ENCODE measurements at regions not wholly inside any gene's neighbourhood (a gene's known extent, or its start where the extent isn't known, plus 50 kb on each side); places are given as distances from the start of the nearest gene placed in this dataset.

DNA sequence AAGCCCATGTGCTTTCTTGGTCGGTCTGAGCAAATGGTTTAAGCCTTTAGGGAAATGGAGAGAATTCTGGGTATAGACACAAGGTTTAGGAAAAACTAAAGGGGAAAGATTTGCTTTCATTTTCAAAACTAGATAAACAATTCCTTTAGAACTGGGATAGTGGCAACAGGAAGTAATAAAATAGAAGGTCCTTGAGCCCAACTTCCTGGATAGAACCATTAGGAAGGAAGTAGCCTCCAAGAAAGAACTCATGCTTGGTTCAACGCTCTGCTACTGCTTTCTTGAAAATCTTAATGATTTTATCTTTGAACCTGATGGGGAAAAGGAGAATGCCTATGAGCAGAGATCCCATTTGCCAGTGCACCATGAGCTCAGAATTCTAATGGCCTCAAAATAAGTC is 147.0 kb upstream of the THRB start (continued):
- TF ChIP-seq, protein P1, sequence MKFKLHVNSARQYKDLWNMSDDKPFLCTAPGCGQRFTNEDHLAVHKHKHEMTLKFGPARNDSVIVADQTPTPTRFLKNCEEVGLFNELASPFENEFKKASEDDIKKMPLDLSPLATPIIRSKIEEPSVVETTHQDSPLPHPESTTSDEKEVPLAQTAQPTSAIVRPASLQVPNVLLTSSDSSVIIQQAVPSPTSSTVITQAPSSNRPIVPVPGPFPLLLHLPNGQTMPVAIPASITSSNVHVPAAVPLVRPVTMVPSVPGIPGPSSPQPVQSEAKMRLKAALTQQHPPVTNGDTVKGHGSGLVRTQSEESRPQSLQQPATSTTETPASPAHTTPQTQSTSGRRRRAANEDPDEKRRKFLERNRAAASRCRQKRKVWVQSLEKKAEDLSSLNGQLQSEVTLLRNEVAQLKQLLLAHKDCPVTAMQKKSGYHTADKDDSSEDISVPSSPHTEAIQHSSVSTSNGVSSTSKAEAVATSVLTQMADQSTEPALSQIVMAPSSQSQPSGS (CRISPR knock-in tag; IDR thresholded peaks at IDR 0.05), result no peak
- TF ChIP-seq GABPB2 (CRISPR knock-in tag; conservative IDR thresholded peaks at IDR 0.05) (no peak), ELF1 (tag; IDR thresholded peaks at IDR 0.05) (peak; percentile 53), GABPA (tag; conservative IDR thresholded peaks at IDR 0.05; ENCODE audit: low read depth) (peak; percentile 60), BACH1 (tag; IDR thresholded peaks at IDR 0.05) (peak; percentile 42; the same call in 1 of the 2 replicates)
- TF ChIP-seq, protein P2, sequence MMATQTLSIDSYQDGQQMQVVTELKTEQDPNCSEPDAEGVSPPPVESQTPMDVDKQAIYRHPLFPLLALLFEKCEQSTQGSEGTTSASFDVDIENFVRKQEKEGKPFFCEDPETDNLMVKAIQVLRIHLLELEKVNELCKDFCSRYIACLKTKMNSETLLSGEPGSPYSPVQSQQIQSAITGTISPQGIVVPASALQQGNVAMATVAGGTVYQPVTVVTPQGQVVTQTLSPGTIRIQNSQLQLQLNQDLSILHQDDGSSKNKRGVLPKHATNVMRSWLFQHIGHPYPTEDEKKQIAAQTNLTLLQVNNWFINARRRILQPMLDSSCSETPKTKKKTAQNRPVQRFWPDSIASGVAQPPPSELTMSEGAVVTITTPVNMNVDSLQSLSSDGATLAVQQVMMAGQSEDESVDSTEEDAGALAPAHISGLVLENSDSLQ (IDR thresholded peaks at IDR 0.05), result no peak

DNA sequence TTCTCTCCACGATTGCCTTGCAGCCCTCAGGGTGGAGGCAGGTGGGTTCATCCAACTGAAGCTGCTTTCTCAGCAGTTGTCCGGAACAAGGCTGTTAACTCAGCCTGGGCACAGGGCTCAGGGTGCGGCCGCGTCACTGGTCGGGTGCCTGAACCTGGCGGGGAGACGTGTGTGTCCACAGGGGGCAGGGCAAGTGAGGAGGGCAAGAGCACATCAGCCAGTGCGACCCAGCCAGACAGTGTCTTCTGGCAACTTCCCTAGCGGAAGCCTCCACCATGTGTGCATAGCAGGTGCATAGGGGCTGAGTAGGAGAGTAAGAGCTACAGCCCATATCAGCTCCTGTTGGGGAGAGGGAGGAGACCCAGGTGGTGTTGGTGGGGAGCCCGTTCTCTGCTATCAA is 150.4 kb upstream of the THRB start:
- ChIA-PET CTCF (ENCODE audit: low intra/inter-chr PET ratio) (no interaction called here), POLR2A (interaction anchor here (1.4 kb wide), 1 partner anchor 9 kb away, joined by 6 read pairs; no protein-coding TSS in a partner anchor)
- Histone ChIP-seq H3K79me2 (ENCODE audit: control insufficient read depth, insufficient read depth, low read length) (no peaks in the 10 kb centered on the region), H3K9me1 (ENCODE audit: control insufficient read depth, insufficient read depth, low read length) (no peaks in the 10 kb centered on the region), H3K4me1 (replicated peaks in 1 of 2; ENCODE audit: control insufficient read depth in 2 of 2, insufficient read depth in 2 of 2, low read length in 2 of 2) (peaks cover 0 to 4% of the 10 kb centered on the region in 2 experiments; a peak in 1 of 5 replicates), H3K27me3 (ENCODE audit: control insufficient read depth in 2 of 2, insufficient read depth in 2 of 2, low read length in 2 of 2) (0 out of 5 replicates have a peak, but pooled peaks cover 0 to 7% of the 10 kb centered on the region in 2 experiments), H4K20me1 (replicated peaks; ENCODE audit: control insufficient read depth, insufficient read depth, low read length) (no peaks in the 10 kb centered on the region), H2AFZ (ENCODE audit: low read depth, low read length) (peak overlapping the region; percentile 51; the same call in 1 of the 2 replicates), H3K36me3 (ENCODE audit: control insufficient read depth, insufficient read depth, low read length) (no peaks in the 10 kb centered on the region), H3K4me3 (no peak overlapping the region), H3K27ac (ENCODE audit: extremely low read depth, low read depth, low read length) (no peak overlapping the region), H3K9me3 (replicated peaks; ENCODE audit: control insufficient read depth, insufficient read depth, low read depth, low read length) (no peaks in the 10 kb centered on the region), H3K9ac (ENCODE audit: insufficient read depth in 1 of 2, low read depth in 2 of 2, low read length in 2 of 2) (no peak overlapping the region), H3K4me2 (ENCODE audit: insufficient read depth, low read length) (no peak overlapping the region)
- in situ Hi-C loops (cut with MboI), result no loop called here
- DNase-seq (ENCODE audit: extremely low read depth in 1 of 4, low spot score in 3 of 4) (no peak), FAIRE-seq (no peak), ATAC-seq (peak; percentile 57)
- WGBS (ENCODE audit: insufficient coverage, low coverage, missing lambda C conversion rate), result 26% methylated on average over 11 of the region's 11 CpGs
- BruUV-seq (replicated peaks), result no TSS peak
- intact Hi-C loops (cut with micrococcal nuclease), result loop anchor here (10.0 kb wide), 2 partner anchors 120 to 280 kb away; no protein-coding TSS in a partner anchor
- TF ChIP-seq, protein P3, sequence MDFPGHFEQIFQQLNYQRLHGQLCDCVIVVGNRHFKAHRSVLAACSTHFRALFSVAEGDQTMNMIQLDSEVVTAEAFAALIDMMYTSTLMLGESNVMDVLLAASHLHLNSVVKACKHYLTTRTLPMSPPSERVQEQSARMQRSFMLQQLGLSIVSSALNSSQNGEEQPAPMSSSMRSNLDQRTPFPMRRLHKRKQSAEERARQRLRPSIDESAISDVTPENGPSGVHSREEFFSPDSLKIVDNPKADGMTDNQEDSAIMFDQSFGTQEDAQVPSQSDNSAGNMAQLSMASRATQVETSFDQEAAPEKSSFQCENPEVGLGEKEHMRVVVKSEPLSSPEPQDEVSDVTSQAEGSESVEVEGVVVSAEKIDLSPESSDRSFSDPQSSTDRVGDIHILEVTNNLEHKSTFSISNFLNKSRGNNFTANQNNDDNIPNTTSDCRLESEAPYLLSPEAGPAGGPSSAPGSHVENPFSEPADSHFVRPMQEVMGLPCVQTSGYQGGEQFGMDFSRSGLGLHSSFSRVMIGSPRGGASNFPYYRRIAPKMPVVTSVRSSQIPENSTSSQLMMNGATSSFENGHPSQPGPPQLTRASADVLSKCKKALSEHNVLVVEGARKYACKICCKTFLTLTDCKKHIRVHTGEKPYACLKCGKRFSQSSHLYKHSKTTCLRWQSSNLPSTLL (IDR thresholded peaks at IDR 0.05), result no peak
- TF ChIP-seq ETV1 (tag; conservative IDR thresholded peaks at IDR 0.05; ENCODE audit: low read depth) (no peak), NR3C1 (CRISPR knock-in tag; IDR thresholded peaks at IDR 0.05) (no peak), NFIX (CRISPR knock-in tag; IDR thresholded peaks at IDR 0.05; ENCODE audit: low read depth) (no peak), RUNX1 (IDR thresholded peaks at IDR 0.05; ENCODE audit: low read depth) (no peak), SRSF3 (IDR thresholded peaks at IDR 0.05; ENCODE audit: insufficient read depth, low read length) (no peak)
- TF ChIP-seq, protein P4, sequence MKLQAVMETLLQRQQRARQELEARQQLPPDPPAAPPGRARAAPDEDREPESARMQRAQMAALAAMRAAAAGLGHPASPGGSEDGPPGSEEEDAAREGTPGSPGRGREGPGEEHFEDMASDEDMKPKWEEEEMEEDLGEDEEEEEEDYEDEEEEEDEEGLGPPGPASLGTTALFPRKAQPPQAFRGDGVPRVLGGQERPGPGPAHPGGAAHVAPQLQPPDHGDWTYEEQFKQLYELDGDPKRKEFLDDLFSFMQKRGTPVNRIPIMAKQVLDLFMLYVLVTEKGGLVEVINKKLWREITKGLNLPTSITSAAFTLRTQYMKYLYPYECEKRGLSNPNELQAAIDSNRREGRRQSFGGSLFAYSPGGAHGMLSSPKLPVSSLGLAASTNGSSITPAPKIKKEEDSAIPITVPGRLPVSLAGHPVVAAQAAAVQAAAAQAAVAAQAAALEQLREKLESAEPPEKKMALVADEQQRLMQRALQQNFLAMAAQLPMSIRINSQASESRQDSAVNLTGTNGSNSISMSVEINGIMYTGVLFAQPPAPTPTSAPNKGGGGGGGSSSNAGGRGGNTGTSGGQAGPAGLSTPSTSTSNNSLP (IDR thresholded peaks at IDR 0.05; ENCODE audit: borderline replicate concordance, low read depth, low read length), result no peak
- TF ChIP-seq, protein P5, sequence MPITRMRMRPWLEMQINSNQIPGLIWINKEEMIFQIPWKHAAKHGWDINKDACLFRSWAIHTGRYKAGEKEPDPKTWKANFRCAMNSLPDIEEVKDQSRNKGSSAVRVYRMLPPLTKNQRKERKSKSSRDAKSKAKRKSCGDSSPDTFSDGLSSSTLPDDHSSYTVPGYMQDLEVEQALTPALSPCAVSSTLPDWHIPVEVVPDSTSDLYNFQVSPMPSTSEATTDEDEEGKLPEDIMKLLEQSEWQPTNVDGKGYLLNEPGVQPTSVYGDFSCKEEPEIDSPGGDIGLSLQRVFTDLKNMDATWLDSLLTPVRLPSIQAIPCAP (CRISPR knock-in tag; IDR thresholded peaks at IDR 0.05; ENCODE audit: borderline replicate concordance), result no peak

All from K562 (cell line).